DND-41 (cell line): ENCODE measurements at regions not wholly inside any gene's neighbourhood (a gene's known extent, or its start where the extent isn't known, plus 50 kb on each side); places are given as distances from the start of the nearest gene placed in this dataset.

Experiments
- ATAC-seq: fragments of 200-7000 bp; cut with Tn5 transposase; 3 replicates; pipeline ENCODE4 v1.9.1; 2021; ENCODE audit warnings: low read depth; ENCODE audit not compliant: insufficient read depth
- DNase-seq: peaks from one replicate; pipeline ENCODE4 v3.0.0-alpha.2; 2020
- H2AFZ ChIP-seq: 2 replicates; pipeline ENCODE4 v1.6.0; 2012; ENCODE audit warnings: low read depth, low read length
- H3K27ac ChIP-seq: 2 replicates; pipeline ENCODE4 v1.5.1; 2012; ENCODE audit warnings: low read length, inconsistent platforms
- H3K27me3 ChIP-seq: fragments of 200-600 bp; sonication (generic); 2 replicates; pipeline ENCODE4 v1.6.0; 2012; ENCODE audit warnings: low read length, mild to moderate bottlenecking, inconsistent platforms; ENCODE audit not compliant: insufficient read depth, poor library complexity
- H3K36me3 ChIP-seq: 2 replicates; pipeline ENCODE4 v1.5.1; 2012; ENCODE audit warnings: low read length, inconsistent platforms; ENCODE audit not compliant: insufficient read depth
- H3K4me1 ChIP-seq: 2 replicates; pipeline ENCODE4 v1.5.1; 2012; ENCODE audit warnings: mild to moderate bottlenecking, low read length; ENCODE audit not compliant: insufficient read depth
- H3K4me2 ChIP-seq: 2 replicates; pipeline ENCODE4 v1.6.0; 2012; ENCODE audit warnings: mild to moderate bottlenecking, moderate library complexity, low read length, inconsistent platforms; ENCODE audit not compliant: insufficient read depth
- H3K4me3 ChIP-seq, 2 experiments: fragments of 200-600 bp in 1 of 2; shearing (Covaris generic) in 1 of 2; 2 replicates each; pipeline ENCODE4 v1.5.1; 2012 to 2016; ENCODE audit warnings: inconsistent platforms in 2 of 2, low read length in 2 of 2, mild to moderate bottlenecking in 2 of 2, low read depth in 1 of 2, moderate library complexity in 1 of 2
- H3K79me2 ChIP-seq: 2 replicates; pipeline ENCODE4 v1.6.0; 2012; ENCODE audit warnings: low read length, inconsistent platforms; ENCODE audit not compliant: insufficient read depth
- H3K9ac ChIP-seq: 2 replicates; pipeline ENCODE4 v1.6.0; 2012; ENCODE audit warnings: low read depth, mild to moderate bottlenecking, inconsistent platforms, low read length, moderate library complexity
- H3K9me3 ChIP-seq: 2 replicates; pipeline ENCODE4 v1.5.1; 2012; ENCODE audit warnings: low read length, moderate library complexity, mild to moderate bottlenecking, inconsistent platforms; ENCODE audit not compliant: insufficient read depth, severe bottlenecking
- H4K20me1 ChIP-seq: 2 replicates; pipeline ENCODE4 v1.6.0; 2012; ENCODE audit warnings: low read length; ENCODE audit not compliant: insufficient read depth
- EZH2 ChIP-seq: IDR thresholded peaks from 3 replicates; pipeline ENCODE4 v1.6.1; 2012; ENCODE audit warnings: borderline replicate concordance, low read depth, mild to moderate bottlenecking, moderate library complexity, low read length, inconsistent platforms; ENCODE audit not compliant: severe bottlenecking
- TF ChIP-seq, protein P1 (sequence below): IDR thresholded peaks from 2 replicates; pipeline ENCODE4 v1.5.1; 2012; ENCODE audit warnings: borderline replicate concordance, low read length, moderate library complexity, mild to moderate bottlenecking; ENCODE audit not compliant: poor library complexity, severe bottlenecking; ENCODE audit errors: extremely low read depth

DNA sequence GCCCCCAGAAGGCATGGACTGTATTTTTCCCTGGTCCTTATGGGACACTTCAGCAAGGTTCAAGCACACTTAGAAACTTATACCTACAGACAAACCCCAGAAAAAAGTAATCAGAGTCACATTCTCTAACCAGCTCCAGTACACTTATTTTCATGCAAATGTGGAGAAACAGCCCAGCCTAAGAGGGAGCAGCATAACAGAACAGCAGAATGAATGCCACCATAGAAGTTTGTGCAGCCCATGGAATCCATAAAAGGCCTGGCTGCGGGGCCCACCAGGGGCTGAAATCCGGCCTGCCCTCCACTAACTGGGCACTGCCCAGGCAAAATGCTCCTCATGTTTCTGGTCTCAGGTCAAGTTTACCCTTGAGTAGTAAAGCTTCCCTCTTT is 60.4 kb upstream of the ATP1A1 start:
- Histone ChIP-seq H3K9ac (no peak overlapping the region), H3K4me2 (no peak overlapping the region), H3K27ac (no peak overlapping the region)

DNA sequence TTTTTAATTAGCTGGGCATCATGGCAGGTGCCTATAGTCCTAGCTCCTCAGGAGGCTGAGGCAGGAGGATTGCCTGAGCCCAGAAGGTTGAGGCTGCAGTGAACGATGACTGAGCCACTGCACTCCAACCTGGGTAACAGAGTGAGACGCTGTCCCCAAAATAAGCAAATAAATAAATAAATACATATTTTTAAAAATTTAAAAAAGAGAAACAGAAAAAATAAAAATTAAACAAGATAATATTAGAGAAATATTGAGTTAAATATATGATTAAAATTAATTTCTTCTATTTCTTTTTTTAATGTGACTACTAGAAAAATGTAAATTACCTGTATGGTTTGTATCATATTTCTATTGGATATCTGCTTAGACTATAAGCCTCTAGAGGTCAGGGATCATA is 59.3 kb upstream of the ATP1A1 start:
- Histone ChIP-seq H3K27ac (no peak overlapping the region), H3K27me3 (no peaks in the 10 kb centered on the region), H3K4me2 (no peak overlapping the region), H3K4me3 (no peak overlapping the region), H4K20me1 (no peaks in the 10 kb centered on the region), H3K4me1 (no peaks in the 10 kb centered on the region), H3K36me3 (no peaks in the 10 kb centered on the region), H3K9me3 (no peaks in the 10 kb centered on the region), H2AFZ (no peak overlapping the region), H3K79me2 (no peaks in the 10 kb centered on the region), H3K9ac (no peak overlapping the region)
- TF ChIP-seq EZH2: no peak
- TF ChIP-seq, protein P1, sequence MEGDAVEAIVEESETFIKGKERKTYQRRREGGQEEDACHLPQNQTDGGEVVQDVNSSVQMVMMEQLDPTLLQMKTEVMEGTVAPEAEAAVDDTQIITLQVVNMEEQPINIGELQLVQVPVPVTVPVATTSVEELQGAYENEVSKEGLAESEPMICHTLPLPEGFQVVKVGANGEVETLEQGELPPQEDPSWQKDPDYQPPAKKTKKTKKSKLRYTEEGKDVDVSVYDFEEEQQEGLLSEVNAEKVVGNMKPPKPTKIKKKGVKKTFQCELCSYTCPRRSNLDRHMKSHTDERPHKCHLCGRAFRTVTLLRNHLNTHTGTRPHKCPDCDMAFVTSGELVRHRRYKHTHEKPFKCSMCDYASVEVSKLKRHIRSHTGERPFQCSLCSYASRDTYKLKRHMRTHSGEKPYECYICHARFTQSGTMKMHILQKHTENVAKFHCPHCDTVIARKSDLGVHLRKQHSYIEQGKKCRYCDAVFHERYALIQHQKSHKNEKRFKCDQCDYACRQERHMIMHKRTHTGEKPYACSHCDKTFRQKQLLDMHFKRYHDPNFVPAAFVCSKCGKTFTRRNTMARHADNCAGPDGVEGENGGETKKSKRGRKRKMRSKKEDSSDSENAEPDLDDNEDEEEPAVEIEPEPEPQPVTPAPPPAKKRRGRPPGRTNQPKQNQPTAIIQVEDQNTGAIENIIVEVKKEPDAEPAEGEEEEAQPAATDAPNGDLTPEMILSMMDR: no peak
- ATAC-seq: no peak
- no peak for DNase-seq

More for the DNA sequence above, 60.4 kb upstream of the ATP1A1 start:
- Histone ChIP-seq H3K4me3 (no peak overlapping the region), H3K9me3 (no peaks in the 10 kb centered on the region), H3K27me3 (no peaks in the 10 kb centered on the region), H3K4me1 (no peaks in the 10 kb centered on the region), H2AFZ (no peak overlapping the region), H3K79me2 (no peaks in the 10 kb centered on the region), H4K20me1 (no peaks in the 10 kb centered on the region), H3K36me3 (no peaks in the 10 kb centered on the region)
- ATAC-seq (no peak), DNase-seq (no peak)
- TF ChIP-seq EZH2: no peak
- TF ChIP-seq, protein P1: no peak

GRCh38 chr1:116314305-116314919 is 58.6 kb upstream of the ATP1A1 start:
- no peak for TF ChIP-seq EZH2
- H3K4me2 ChIP-seq: no peak overlapping the region
- no peaks in the 10 kb centered on the region for H3K9me3 ChIP-seq
- H4K20me1 ChIP-seq: no peaks in the 10 kb centered on the region
- DNase-seq: no peak
- H3K27ac ChIP-seq: no peak overlapping the region
- no peak overlapping the region for H3K9ac ChIP-seq
- H3K4me3 ChIP-seq: no peak overlapping the region
- ATAC-seq: no peak
- H3K79me2 ChIP-seq: no peaks in the 10 kb centered on the region
- no peaks in the 10 kb centered on the region for H3K36me3 ChIP-seq
- H2AFZ ChIP-seq: no peak overlapping the region
- no peaks in the 10 kb centered on the region for H3K27me3 ChIP-seq
- no peaks in the 10 kb centered on the region for H3K4me1 ChIP-seq

DNA sequence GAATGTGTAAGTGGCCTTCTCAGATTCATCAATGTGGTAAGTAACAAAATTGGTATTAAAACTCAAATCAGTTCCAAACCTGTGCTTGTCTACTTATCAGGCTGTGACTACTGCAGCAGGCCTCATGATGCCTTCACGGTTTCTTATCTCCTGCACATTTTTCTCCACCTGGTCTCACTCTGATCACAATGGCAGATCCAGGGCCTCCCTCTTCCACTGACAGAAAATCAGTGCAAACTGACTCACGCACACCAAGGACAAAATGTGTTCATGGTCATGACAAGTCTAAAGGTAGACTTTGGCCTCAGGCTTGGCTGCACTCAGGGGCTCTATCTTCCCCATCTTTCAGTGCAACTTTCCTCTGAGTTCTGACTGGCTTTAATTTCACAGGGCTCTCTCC is 56.7 kb upstream of the ATP1A1 start:
- no peak for DNase-seq
- H3K79me2 ChIP-seq: no peaks in the 10 kb centered on the region
- H3K27ac ChIP-seq: no peak overlapping the region
- H3K4me2 ChIP-seq: no peak overlapping the region
- no peak overlapping the region; the same call in 1 of the 2 replicates for H2AFZ ChIP-seq
- ATAC-seq: no peak
- no peak overlapping the region for H3K9ac ChIP-seq
- peaks cover 2% of the 10 kb centered on the region for H3K4me1 ChIP-seq
- H3K4me3 ChIP-seq: no peak overlapping the region
- H3K9me3 ChIP-seq: no peaks in the 10 kb centered on the region
- no peaks in the 10 kb centered on the region for H3K36me3 ChIP-seq
- no peak for TF ChIP-seq EZH2
- TF ChIP-seq, protein P1: no peak
- no peaks in the 10 kb centered on the region for H3K27me3 ChIP-seq
- no peaks in the 10 kb centered on the region for H4K20me1 ChIP-seq
